ENCODE measurements at regions not wholly inside any gene's neighbourhood (a gene's known extent, or its start where the extent isn't known, plus 50 kb on each side); places are given as distances from the start of the nearest gene placed in this dataset.
A peak's percentile ranks its signal among the peaks of the same experiment; 100 is the strongest.
"Not testable (repeated sequence)": the region's sequence is repeated elsewhere in the genome, so short reads cannot be mapped to it uniquely, and the experiment has no call there.

GRCh38 chr14:44873536-44873935 lies 88.2 kb downstream of the KLHL28 start:
- DNase-seq: no peak

- DNase-seq: no peak
These were observed 95.0 kb downstream of the KLHL28 start for GRCh38 chr14:44866770-44867169.

- DNase-seq: no peak
These were observed 95.4 kb downstream of the KLHL28 start for GRCh38 chr14:44866322-44866721.

- DNase-seq: no peak
These were observed 98.5 kb downstream of the KLHL28 start for GRCh38 chr14:44863271-44863670.

- DNase-seq: no peak
These were observed 107.6 kb downstream of the KLHL28 start for GRCh38 chr14:44854114-44854513.

- no peak for DNase-seq
These were observed 114.0 kb downstream of the KLHL28 start for GRCh38 chr14:44847526-44848309.

GRCh38 chr14:44846232-44846824 lies 115.4 kb downstream of the KLHL28 start:
- peak in 1 of 2 donors; percentile 44 for DNase-seq

- DNase-seq: not testable (repeated sequence)
These were observed 125.8 kb downstream of the KLHL28 start for GRCh38 chr14:44835928-44836327.

- no peak for DNase-seq
These were observed 128.2 kb downstream of the KLHL28 start for GRCh38 chr14:44833376-44834060.

GRCh38 chr14:44830371-44830770 lies 131.4 kb downstream of the KLHL28 start:
- DNase-seq: no peak

GRCh38 chr14:44829021-44829420 lies 132.7 kb downstream of the KLHL28 start:
- no peak for DNase-seq

- DNase-seq: no peak
These were observed 133.7 kb downstream of the KLHL28 start for GRCh38 chr14:44828023-44828422.

GRCh38 chr14:44820230-44820964 lies 141.3 kb downstream of the KLHL28 start:
- DNase-seq: no peak

GRCh38 chr14:44814196-44814595 lies 147.6 kb downstream of the KLHL28 start:
- no peak for DNase-seq

GRCh38 chr14:44812672-44813071 lies 149.1 kb downstream of the KLHL28 start:
- DNase-seq: no peak

- DNase-seq: no peak
These were observed 157.4 kb downstream of the KLHL28 start for GRCh38 chr14:44804391-44804790.

- peak in 1 of 2 donors; percentile 33 for DNase-seq
These were observed 158.4 kb downstream of the KLHL28 start for GRCh38 chr14:44803239-44803905.

- no peak for DNase-seq
These were observed 163.1 kb downstream of the KLHL28 start for GRCh38 chr14:44798386-44799242.

- DNase-seq: no peak
These were observed 166.0 kb downstream of the KLHL28 start for GRCh38 chr14:44795725-44796124.

- no peak for DNase-seq
These were observed 170.0 kb downstream of the KLHL28 start for GRCh38 chr14:44791730-44792129.

GRCh38 chr14:44788612-44789011 lies 173.1 kb downstream of the KLHL28 start:
- no peak for DNase-seq

- DNase-seq: no peak
These were observed 176.7 kb downstream of the KLHL28 start for GRCh38 chr14:44785096-44785495.

All from CD4-positive, alpha-beta T cell treated with Interleukin-4 for 1 hour (primary cell).